Sigmoid colon (tissue), 6 donors: ENCODE measurements at regions not wholly inside any gene's neighbourhood (a gene's known extent, or its start where the extent isn't known, plus 50 kb on each side); places are given as distances from the start of the nearest gene placed in this dataset.

Experiments used
- DNase-seq: peaks from one replicate; pipeline ENCODE4 v3.0.0-alpha.2; 2019
- H3K27ac ChIP-seq, 4 donors: fragments of 200-600 bp; sonication (generic); one replicate each; pipeline ENCODE4 v1.5.1; 2016 to 2019; ENCODE audit warnings: mild to moderate bottlenecking in 1 of 4
- H3K27me3 ChIP-seq, 3 donors: fragments of 200-600 bp; sonication (generic); one replicate each; pipeline ENCODE4 v1.5.1; 2019; ENCODE audit warnings: mild to moderate bottlenecking in 1 of 3
- H3K36me3 ChIP-seq, 4 donors: fragments of 200-600 bp; sonication (generic); one replicate each; pipeline ENCODE4 v1.5.1; 2016 to 2019
- H3K4me1 ChIP-seq, 4 donors: fragments of 200-600 bp; sonication (generic); one replicate each; pipeline ENCODE4 v1.5.1; 2017 to 2019
- H3K4me3 ChIP-seq, 4 donors: fragments of 200-600 bp; sonication (generic); one replicate each; pipeline ENCODE4 v1.5.1; 2017 to 2019; ENCODE audit warnings: mild to moderate bottlenecking in 2 of 4, moderate library complexity in 1 of 4
- H3K9me3 ChIP-seq, 4 donors: fragments of 200-600 bp in 3 of 4; sonication (generic) in 3 of 4; one replicate each; pipeline versions ENCODE4 v1.5.1 to v1.6.1; 2013 to 2019
- CTCF ChIP-seq, 4 experiments: fragments of 450-650 bp in 3 of 4; fragments of 200-600 bp in 1 of 4; IDR thresholded peaks; one replicate each; pipeline ENCODE4 v1.5.1; 2016 to 2019; ENCODE audit warnings: antibody characterized with exemption in 4 of 4, mild to moderate bottlenecking in 3 of 4, moderate library complexity in 2 of 4
- EP300 ChIP-seq, 4 donors: sonication (generic); formaldehyde crosslinking; IDR thresholded peaks; one replicate each; pipeline ENCODE4 v1.6.1; 2017; ENCODE audit warnings: antibody characterized with exemption in 4 of 4
- POLR2A ChIP-seq, 2 donors: fragments of 450-650 bp; IDR thresholded peaks; one replicate each; pipeline ENCODE4 v1.6.1; 2016; ENCODE audit warnings: antibody characterized with exemption in 2 of 2, mild to moderate bottlenecking in 2 of 2, moderate library complexity in 2 of 2
- POLR2AphosphoS5 ChIP-seq, 4 donors: sonication (generic); formaldehyde crosslinking; IDR thresholded peaks; one replicate each; pipeline ENCODE4 v1.6.1; 2017; ENCODE audit warnings: antibody characterized with exemption in 4 of 4
- WGBS, 2 donors: extraction: QIAGEN DNeasy Blood & Tissue Kit; methylation state at CpG; one replicate each; pipeline ENCODE4 v1.1.7; 2013; 5-methylcytosine and 5-hydroxymethylcytosine counted together
- intact Hi-C: fragments of 100-400 bp; cut with DNase I; formaldehyde crosslinking; loops from one replicate; pipeline ENCODE4 v1.15.1; 2023
- donor health status: healthy with polysubstance abuse.
- donor health status: healthy.

GRCh38 chr4:85061974-85062373 is 95.5 kb upstream of the WDFY3 start:
- no peak for TF ChIP-seq EP300 (IDR thresholded peaks at IDR 0.05)
- no peak for TF ChIP-seq POLR2A (IDR thresholded peaks at IDR 0.05)
- no peak for TF ChIP-seq CTCF (IDR thresholded peaks at IDR 0.05)
- TF ChIP-seq POLR2AphosphoS5 (IDR thresholded peaks at IDR 0.05), result no peak
- H3K4me1 ChIP-seq, result no peaks in the 10 kb centered on the region
- no peaks in the 10 kb centered on the region for H3K27me3 ChIP-seq
- no peaks in the 10 kb centered on the region for H3K36me3 ChIP-seq
- no peak for DNase-seq
- no peak overlapping the region for H3K27ac ChIP-seq
- no peaks in the 10 kb centered on the region for H3K9me3 ChIP-seq
- H3K4me3 ChIP-seq, result no peak overlapping the region
- intact Hi-C loops, result no loop called here
- WGBS, 2 donors, result 88 to 92% methylated on average over 1 of the region's 1 CpG

- no peaks in the 10 kb centered on the region for H3K4me1 ChIP-seq
- TF ChIP-seq POLR2A (IDR thresholded peaks at IDR 0.05), result no peak
- TF ChIP-seq POLR2AphosphoS5 (IDR thresholded peaks at IDR 0.05), result no peak
- no peak for TF ChIP-seq EP300 (IDR thresholded peaks at IDR 0.05)
- TF ChIP-seq CTCF (IDR thresholded peaks at IDR 0.05), result no peak
- DNase-seq, result no peak
- intact Hi-C loops, result no loop called here
- H3K27me3 ChIP-seq, result no peaks in the 10 kb centered on the region
- no peaks in the 10 kb centered on the region for H3K36me3 ChIP-seq
- no peak overlapping the region for H3K4me3 ChIP-seq
- H3K27ac ChIP-seq, result no peak overlapping the region
- H3K9me3 ChIP-seq, result no peaks in the 10 kb centered on the region
These were observed 96.0 kb upstream of the WDFY3 start for GRCh38 chr4:85062466-85062865.

GRCh38 chr4:85067342-85067741 is 100.9 kb upstream of the WDFY3 start:
- H3K4me1 ChIP-seq, result no peaks in the 10 kb centered on the region
- no peak overlapping the region for H3K27ac ChIP-seq
- H3K4me3 ChIP-seq, result no peak overlapping the region
- DNase-seq, result no peak
- H3K27me3 ChIP-seq, result no peaks in the 10 kb centered on the region
- TF ChIP-seq CTCF (IDR thresholded peaks at IDR 0.05) (no peak), POLR2A (IDR thresholded peaks at IDR 0.05) (no peak), POLR2AphosphoS5 (IDR thresholded peaks at IDR 0.05) (no peak), EP300 (IDR thresholded peaks at IDR 0.05) (no peak)
- intact Hi-C loops, result no loop called here
- no peaks in the 10 kb centered on the region for H3K36me3 ChIP-seq
- H3K9me3 ChIP-seq, result no peaks in the 10 kb centered on the region
- WGBS, 2 donors, result 82 to 85% methylated on average over 2 of the region's 2 CpGs

GRCh38 chr4:85078016-85078415 is 111.5 kb upstream of the WDFY3 start:
- intact Hi-C loops, result no loop called here
- H3K9me3 ChIP-seq, result no peaks in the 10 kb centered on the region

More at GRCh38 chr4:85078016-85078415, 111.5 kb upstream of the WDFY3 start:
- DNase-seq, result no peak
- Histone ChIP-seq H3K27me3 (no peaks in the 10 kb centered on the region), H3K27ac (no peak overlapping the region), H3K36me3 (no peaks in the 10 kb centered on the region), H3K4me3 (no peak overlapping the region), H3K4me1 (no peaks in the 10 kb centered on the region)
- TF ChIP-seq EP300 (IDR thresholded peaks at IDR 0.05) (no peak), CTCF (IDR thresholded peaks at IDR 0.05) (no peak), POLR2AphosphoS5 (IDR thresholded peaks at IDR 0.05) (no peak), POLR2A (IDR thresholded peaks at IDR 0.05) (no peak)
- WGBS, 2 donors, result 62 to 80% methylated on average over 2 of the region's 2 CpGs
